ENCODE measurements at regions not wholly inside any gene's neighbourhood (a gene's known extent, or its start where the extent isn't known, plus 50 kb on each side); places are given as distances from the start of the nearest gene placed in this dataset.

- Mint-ChIP-seq H3K36me3 (ENCODE audit: low read depth) (no peaks in the 10 kb centered on the region), H3K27me3 (no peaks in the 10 kb centered on the region), H3K4me1 (no peaks in the 10 kb centered on the region), H3K4me3 (no peak overlapping the region), H3K9me3 (no peaks in the 10 kb centered on the region), H3K27ac (no peak overlapping the region)
- ChIA-PET POLR2A (no interaction called here), CTCF (no interaction called here)
- TF ChIP-seq CTCF (IDR thresholded peaks at IDR 0.05) = no peak
- DNase-seq (no peak), ATAC-seq (ENCODE audit: low read depth) (no peak)
- intact Hi-C loops (cut with micrococcal nuclease) = no loop called here
Measured at GRCh38 chr2:6664332-6665061, 201.2 kb downstream of the CMPK2 start.

DNA sequence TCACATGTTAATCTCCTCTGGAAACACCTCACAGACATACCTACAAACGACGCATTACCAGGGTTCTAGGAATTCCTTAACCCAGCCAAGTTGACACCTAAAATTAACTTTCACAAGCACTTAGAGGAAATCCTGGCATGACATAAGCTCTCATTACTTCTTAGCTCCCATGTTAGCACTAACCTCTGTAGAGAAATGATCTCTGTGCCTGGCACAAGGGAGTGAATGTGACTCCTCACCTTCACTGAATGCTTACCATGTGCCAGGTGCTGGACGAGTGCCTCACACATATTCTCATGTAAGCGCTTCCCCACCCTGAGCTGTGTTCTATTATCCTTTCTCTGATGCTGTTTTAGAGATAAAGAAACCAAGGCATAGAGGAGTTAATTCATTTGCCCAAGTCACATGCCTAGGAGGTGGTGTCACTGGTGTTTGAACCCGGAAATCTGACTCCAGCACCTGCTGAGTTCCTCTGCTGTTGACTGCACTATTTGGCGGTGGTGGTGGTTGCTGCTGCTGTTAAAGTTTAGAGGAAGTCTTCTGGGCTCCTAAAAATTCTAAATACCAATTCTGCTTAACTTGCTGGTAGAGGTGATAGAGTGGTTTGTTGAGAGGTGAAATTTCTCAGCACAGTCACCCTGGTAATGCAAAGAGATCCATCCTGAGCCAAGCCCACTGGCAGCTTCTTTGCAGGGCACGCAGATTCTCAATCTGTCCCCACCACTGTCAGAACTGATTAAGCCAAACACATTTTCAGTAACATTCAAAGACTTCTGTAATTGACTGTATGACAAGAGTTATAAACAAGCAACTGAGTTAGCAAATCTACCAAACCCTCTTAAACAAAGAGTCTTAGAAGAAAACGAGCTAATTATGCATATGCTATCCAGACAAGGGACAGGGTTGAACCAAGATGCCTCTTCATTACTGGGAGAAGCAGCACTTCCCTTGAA lies 200.3 kb downstream of the CMPK2 start:
- intact Hi-C loops (cut with micrococcal nuclease) = no loop called here
- no peak for TF ChIP-seq CTCF (IDR thresholded peaks at IDR 0.05)
- H3K4me1 Mint-ChIP-seq = no peaks in the 10 kb centered on the region
- ATAC-seq (ENCODE audit: low read depth) (no peak), DNase-seq (no peak)
- H3K36me3 Mint-ChIP-seq (ENCODE audit: low read depth) = no peaks in the 10 kb centered on the region
- H3K27ac Mint-ChIP-seq = no peak overlapping the region
- POLR2A ChIA-PET = no interaction called here
- CTCF ChIA-PET = no interaction called here
- no peaks in the 10 kb centered on the region for H3K9me3 Mint-ChIP-seq
- no peaks in the 10 kb centered on the region for H3K27me3 Mint-ChIP-seq
- H3K4me3 Mint-ChIP-seq = no peak overlapping the region

- ChIA-PET CTCF (no interaction called here), POLR2A (no interaction called here)
- H3K9me3 Mint-ChIP-seq = no peaks in the 10 kb centered on the region
- intact Hi-C loops (cut with micrococcal nuclease) = no loop called here
- TF ChIP-seq CTCF (IDR thresholded peaks at IDR 0.05) = no peak
- H3K4me3 Mint-ChIP-seq = no peak overlapping the region
- H3K36me3 Mint-ChIP-seq (ENCODE audit: low read depth) = no peaks in the 10 kb centered on the region
- H3K27me3 Mint-ChIP-seq = no peaks in the 10 kb centered on the region
- no peak for ATAC-seq (ENCODE audit: low read depth)
- no peaks in the 10 kb centered on the region for H3K4me1 Mint-ChIP-seq
- no peak for DNase-seq
- no peak overlapping the region for H3K27ac Mint-ChIP-seq
Measured at GRCh38 chr2:6667326-6667725, 198.4 kb downstream of the CMPK2 start.

GRCh38 chr2:6671913-6672312 lies 193.8 kb downstream of the CMPK2 start:
- H3K4me1 Mint-ChIP-seq = no peaks in the 10 kb centered on the region
- POLR2A ChIA-PET = no interaction called here
- no peak for ATAC-seq (ENCODE audit: low read depth)
- H3K27me3 Mint-ChIP-seq = no peaks in the 10 kb centered on the region
- DNase-seq = no peak
- no peak overlapping the region for H3K27ac Mint-ChIP-seq
- no peaks in the 10 kb centered on the region for H3K9me3 Mint-ChIP-seq
- TF ChIP-seq CTCF (IDR thresholded peaks at IDR 0.05) = no peak
- no peak overlapping the region for H3K4me3 Mint-ChIP-seq
- CTCF ChIA-PET = no interaction called here
- intact Hi-C loops (cut with micrococcal nuclease) = no loop called here
- no peaks in the 10 kb centered on the region for H3K36me3 Mint-ChIP-seq (ENCODE audit: low read depth)

DNA sequence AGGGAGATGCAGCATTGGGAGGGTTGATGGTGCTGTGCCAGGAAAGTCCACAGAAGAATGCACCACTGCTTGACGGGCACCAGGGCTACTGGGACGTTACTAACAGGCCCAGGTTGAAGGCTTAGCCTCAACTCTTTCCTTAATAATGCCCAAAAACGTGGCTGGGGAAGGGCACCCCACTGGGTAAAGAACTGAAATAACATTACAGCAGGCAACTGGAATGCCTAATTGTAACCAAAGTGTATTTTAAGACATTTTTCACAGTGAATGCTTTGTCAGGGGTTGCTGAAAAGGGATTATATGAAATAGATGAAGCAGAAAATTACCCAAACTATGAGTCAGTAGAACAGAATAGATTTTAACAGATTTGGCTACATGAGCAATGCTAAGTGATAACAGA lies 191.3 kb downstream of the CMPK2 start:
- ATAC-seq (ENCODE audit: low read depth) = no peak
- no peak for DNase-seq
- H3K4me1 Mint-ChIP-seq = no peaks in the 10 kb centered on the region
- H3K36me3 Mint-ChIP-seq (ENCODE audit: low read depth) = no peaks in the 10 kb centered on the region
- TF ChIP-seq CTCF (IDR thresholded peaks at IDR 0.05) = no peak
- H3K27me3 Mint-ChIP-seq = no peaks in the 10 kb centered on the region
- H3K27ac Mint-ChIP-seq = no peak overlapping the region
- POLR2A ChIA-PET = no interaction called here
- CTCF ChIA-PET = no interaction called here
- intact Hi-C loops (cut with micrococcal nuclease) = no loop called here
- H3K9me3 Mint-ChIP-seq = no peaks in the 10 kb centered on the region
- H3K4me3 Mint-ChIP-seq = no peak overlapping the region

Data from activated B cell treated with CpG ODN at 0.5 μM for 24 hours (primary cell).